Immature natural killer cell (primary cell): ENCODE measurements at regions not wholly inside any gene's neighbourhood (a gene's known extent, or its start where the extent isn't known, plus 50 kb on each side); places are given as distances from the start of the nearest gene placed in this dataset.
"Not testable (repeated sequence)": the region's sequence is repeated elsewhere in the genome, so short reads cannot be mapped to it uniquely, and the experiment has no call there.

ENCODE experiments used
- DNase-seq, 3 donors: peaks; one replicate each; pipeline ENCODE4 v3.0.0; 2022; ENCODE audit warnings: mixed read lengths in 1 of 3
- H3K27ac Mint-ChIP-seq, 6 donors: one replicate each; pipeline ENCODE4 v1.8.0; 2020; ENCODE audit warnings: mixed read lengths in 6 of 6, mild to moderate bottlenecking in 5 of 6, inconsistent platforms in 4 of 6, moderate library complexity in 3 of 6
- H3K27me3 Mint-ChIP-seq, 3 donors: one replicate each; pipeline ENCODE4 v1.8.0; 2020 to 2021; ENCODE audit warnings: low read depth in 3 of 3, mild to moderate bottlenecking in 3 of 3, mixed read lengths in 3 of 3, moderate library complexity in 3 of 3, inconsistent platforms in 1 of 3
- H3K36me3 Mint-ChIP-seq, 3 donors: one replicate each; pipeline ENCODE4 v1.8.0; 2020; ENCODE audit warnings: mixed read lengths in 3 of 3, inconsistent platforms in 2 of 3, mild to moderate bottlenecking in 2 of 3
- H3K4me1 Mint-ChIP-seq, 2 donors: one replicate each; pipeline ENCODE4 v1.8.0; 2020; ENCODE audit warnings: inconsistent platforms in 2 of 2, mild to moderate bottlenecking in 2 of 2, mixed read lengths in 2 of 2, moderate library complexity in 1 of 2
- H3K4me3 Mint-ChIP-seq, 5 donors: one replicate each; pipeline ENCODE4 v1.8.0; 2020; ENCODE audit warnings: mild to moderate bottlenecking in 5 of 5, mixed read lengths in 5 of 5, inconsistent platforms in 3 of 5, moderate library complexity in 3 of 5
- H3K9me3 Mint-ChIP-seq, 6 donors: one replicate each; pipeline ENCODE4 v1.8.0; 2020; ENCODE audit warnings: mild to moderate bottlenecking in 6 of 6, mixed read lengths in 6 of 6, inconsistent platforms in 4 of 6, moderate library complexity in 3 of 6

- peak overlapping the region; percentile 92 to 99 (median 96) for H3K4me3 Mint-ChIP-seq
- H3K27me3 Mint-ChIP-seq, H3K36me3 Mint-ChIP-seq, H3K4me1 Mint-ChIP-seq, H3K9me3 Mint-ChIP-seq: not testable (repeated sequence)
- H3K27ac Mint-ChIP-seq = peak overlapping the region; percentile 85 to 99 (median 94)
- peak; percentile 69 to 73 (median 72) for DNase-seq
Observed at GRCh38 chr16:22436823-22437652, 62.6 kb upstream of the CDR2 start.

- not testable (repeated sequence) for DNase-seq, H3K9me3 Mint-ChIP-seq, H3K4me1 Mint-ChIP-seq, H3K36me3 Mint-ChIP-seq, H3K27me3 Mint-ChIP-seq
- Mint-ChIP-seq H3K4me3 (peak overlapping the region; percentile 92 to 99 (median 96)), H3K27ac (peak overlapping the region; percentile 85 to 99 (median 94))
Observed at GRCh38 chr16:22436326-22436822, 62.0 kb upstream of the CDR2 start.

GRCh38 chr16:22431314-22431713, 56.9 kb upstream of the CDR2 start:
- not testable (repeated sequence) for H3K36me3 Mint-ChIP-seq, DNase-seq, H3K9me3 Mint-ChIP-seq, H3K27me3 Mint-ChIP-seq
- H3K4me1 Mint-ChIP-seq = peaks cover 16 to 23% of the 10 kb centered on the region in 2 donors
- peak overlapping the region in 1 of 5 donors; percentile 9 for H3K4me3 Mint-ChIP-seq
- H3K27ac Mint-ChIP-seq = peak overlapping the region in 2 of 6 donors; percentile 28 to 61

GRCh38 chr16:22428654-22429053, 54.2 kb upstream of the CDR2 start:
- Mint-ChIP-seq H3K4me3 (no peak overlapping the region), H3K27ac (no peak overlapping the region), H3K27me3 (peaks cover 0 to 1% (median 0%) of the 10 kb centered on the region in 3 donors), H3K36me3 (peaks cover 3 to 20% (median 5%) of the 10 kb centered on the region in 3 donors), H3K9me3 (no peaks in the 10 kb centered on the region), H3K4me1 (peaks cover 16% of the 10 kb centered on the region in 2 donors)
- no peak for DNase-seq

- H3K27ac Mint-ChIP-seq = no peak overlapping the region
- no peaks in the 10 kb centered on the region for H3K9me3 Mint-ChIP-seq
- no peak for DNase-seq
- H3K27me3 Mint-ChIP-seq = peaks cover 0 to 1% (median 0%) of the 10 kb centered on the region in 3 donors
- peaks cover 3 to 24% (median 8%) of the 10 kb centered on the region in 3 donors for H3K36me3 Mint-ChIP-seq
- peaks cover 16 to 18% of the 10 kb centered on the region in 2 donors for H3K4me1 Mint-ChIP-seq
- no peak overlapping the region for H3K4me3 Mint-ChIP-seq
Observed at GRCh38 chr16:22427556-22427955, 53.1 kb upstream of the CDR2 start.

- Mint-ChIP-seq H3K36me3 (peaks cover 11 to 29% (median 12%) of the 10 kb centered on the region in 3 donors), H3K9me3 (no peaks in the 10 kb centered on the region), H3K4me3 (no peak overlapping the region), H3K27me3 (peaks cover 0 to 1% (median 0%) of the 10 kb centered on the region in 3 donors), H3K4me1 (peaks cover 12 to 13% of the 10 kb centered on the region in 2 donors), H3K27ac (no peak overlapping the region)
- DNase-seq = no peak
Observed at GRCh38 chr16:22425847-22426246, 51.4 kb upstream of the CDR2 start.

- Mint-ChIP-seq H3K9me3 (no peaks in the 10 kb centered on the region), H3K36me3 (peaks cover 11 to 29% (median 12%) of the 10 kb centered on the region in 3 donors), H3K4me1 (peaks cover 6 to 7% of the 10 kb centered on the region in 2 donors), H3K27ac (no peak overlapping the region), H3K27me3 (peaks cover 0 to 1% (median 0%) of the 10 kb centered on the region in 3 donors), H3K4me3 (no peak overlapping the region)
- DNase-seq = no peak
Observed at GRCh38 chr16:22425036-22425801, 50.8 kb upstream of the CDR2 start.

GRCh38 chr16:22424161-22424937, 49.9 kb upstream of the CDR2 start:
- H3K27me3 Mint-ChIP-seq = peaks cover 0 to 1% (median 0%) of the 10 kb centered on the region in 3 donors
- H3K9me3 Mint-ChIP-seq = no peaks in the 10 kb centered on the region
- H3K4me1 Mint-ChIP-seq = peaks cover 0 to 2% of the 10 kb centered on the region in 2 donors
- H3K36me3 Mint-ChIP-seq = peaks cover 8 to 26% (median 12%) of the 10 kb centered on the region in 3 donors
- no peak overlapping the region for H3K27ac Mint-ChIP-seq
- no peak for DNase-seq
- H3K4me3 Mint-ChIP-seq = no peak overlapping the region
